ENCODE measurements at regions not wholly inside any gene's neighbourhood (a gene's known extent, or its start where the extent isn't known, plus 50 kb on each side); places are given as distances from the start of the nearest gene placed in this dataset.

- Histone ChIP-seq H3K36me3 (no peaks in the 10 kb centered on the region), H3K4me1 (peaks cover 0 to 14% (median 9%) of the 10 kb centered on the region in 6 donors), H3K4me3 (no peak overlapping the region), H3K27me3 (replicated peaks in 1 of 7) (no peaks in the 10 kb centered on the region), H3K27ac (no peak overlapping the region), H3K9me3 (no peaks in the 10 kb centered on the region)
- WGBS, 5 donors = 82 to 98% (median 94%) methylated on average over 5 of the region's 5 CpGs
- DNase-seq = no peak
- TF ChIP-seq, protein P1, sequence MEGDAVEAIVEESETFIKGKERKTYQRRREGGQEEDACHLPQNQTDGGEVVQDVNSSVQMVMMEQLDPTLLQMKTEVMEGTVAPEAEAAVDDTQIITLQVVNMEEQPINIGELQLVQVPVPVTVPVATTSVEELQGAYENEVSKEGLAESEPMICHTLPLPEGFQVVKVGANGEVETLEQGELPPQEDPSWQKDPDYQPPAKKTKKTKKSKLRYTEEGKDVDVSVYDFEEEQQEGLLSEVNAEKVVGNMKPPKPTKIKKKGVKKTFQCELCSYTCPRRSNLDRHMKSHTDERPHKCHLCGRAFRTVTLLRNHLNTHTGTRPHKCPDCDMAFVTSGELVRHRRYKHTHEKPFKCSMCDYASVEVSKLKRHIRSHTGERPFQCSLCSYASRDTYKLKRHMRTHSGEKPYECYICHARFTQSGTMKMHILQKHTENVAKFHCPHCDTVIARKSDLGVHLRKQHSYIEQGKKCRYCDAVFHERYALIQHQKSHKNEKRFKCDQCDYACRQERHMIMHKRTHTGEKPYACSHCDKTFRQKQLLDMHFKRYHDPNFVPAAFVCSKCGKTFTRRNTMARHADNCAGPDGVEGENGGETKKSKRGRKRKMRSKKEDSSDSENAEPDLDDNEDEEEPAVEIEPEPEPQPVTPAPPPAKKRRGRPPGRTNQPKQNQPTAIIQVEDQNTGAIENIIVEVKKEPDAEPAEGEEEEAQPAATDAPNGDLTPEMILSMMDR (IDR thresholded peaks at IDR 0.05 in 8 of 11, conservative IDR thresholded peaks at IDR 0.05 in 3 of 11) = no peak
- TF ChIP-seq POLR2A (IDR thresholded peaks at IDR 0.05) (no peak), POLR2AphosphoS5 (IDR thresholded peaks at IDR 0.05) (no peak)
- intact Hi-C loops (cut with DNase I; ENCODE audit: low total_unique reads) = no loop called here
Measured at GRCh38 chr5:159508344-159508743, 178.1 kb upstream of the IL12B start.

DNA sequence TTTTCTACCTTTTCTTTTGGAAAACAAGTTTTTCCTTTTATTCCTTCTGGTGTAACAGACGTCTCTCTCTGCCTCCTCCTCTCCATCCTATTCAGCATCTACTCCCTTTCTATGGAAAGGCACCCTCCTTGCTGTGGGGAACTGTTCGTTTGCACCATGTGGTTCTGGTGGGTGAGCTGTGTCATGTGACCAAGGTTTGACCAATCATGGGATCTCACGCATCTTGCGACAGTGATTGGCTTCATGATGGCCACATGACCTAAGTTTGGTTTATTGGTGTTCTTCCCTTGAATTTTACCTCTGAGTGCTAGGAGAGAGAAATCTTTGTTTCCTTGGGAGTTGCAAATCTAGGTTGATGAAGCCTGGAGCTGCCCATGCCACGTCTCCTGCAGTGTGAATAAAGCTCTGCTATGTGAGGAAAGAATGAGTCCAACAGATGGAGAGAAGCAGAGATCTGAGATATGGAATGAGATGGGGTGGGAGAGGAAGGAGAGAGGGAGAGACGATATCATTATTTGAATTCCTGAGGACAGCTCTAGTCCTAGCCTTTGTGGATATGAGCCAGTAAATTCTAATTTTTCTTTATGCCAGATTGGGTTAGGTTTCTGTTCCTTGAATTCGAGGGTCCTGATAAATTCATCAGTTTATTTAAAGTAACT, 178.8 kb upstream of the IL12B start:
- Histone ChIP-seq H3K36me3 (no peaks in the 10 kb centered on the region), H3K4me1 (peaks cover 0 to 14% (median 9%) of the 10 kb centered on the region in 6 donors), H3K27ac (no peak overlapping the region), H3K9me3 (no peaks in the 10 kb centered on the region), H3K27me3 (replicated peaks in 1 of 7) (no peaks in the 10 kb centered on the region), H3K4me3 (no peak overlapping the region)
- TF ChIP-seq, protein P1 (IDR thresholded peaks at IDR 0.05 in 8 of 11, conservative IDR thresholded peaks at IDR 0.05 in 3 of 11) = no peak
- TF ChIP-seq POLR2AphosphoS5 (IDR thresholded peaks at IDR 0.05) (no peak), POLR2A (IDR thresholded peaks at IDR 0.05) (no peak)
- 81 to 92% (median 84%) methylated on average over 7 of the region's 7 CpGs for WGBS, 5 donors
- intact Hi-C loops (cut with DNase I; ENCODE audit: low total_unique reads) = no loop called here
- no peak for DNase-seq

- DNase-seq = peak; percentile 74
- intact Hi-C loops (cut with DNase I; ENCODE audit: low total_unique reads) = no loop called here
- H3K27ac ChIP-seq = peak overlapping the region in 5 of 8 donors; percentile 8 to 44 (median 29)
- no peaks in the 10 kb centered on the region for H3K27me3 ChIP-seq (replicated peaks in 1 of 7)
- 76 to 94% (median 80%) methylated on average over 1 to 3 of the region's 3 CpGs for WGBS, 5 donors
- H3K4me1 ChIP-seq = peaks cover 0 to 8% (median 2%) of the 10 kb centered on the region in 6 donors
- H3K36me3 ChIP-seq = no peaks in the 10 kb centered on the region
- H3K4me3 ChIP-seq = no peak overlapping the region
- no peaks in the 10 kb centered on the region for H3K9me3 ChIP-seq
- TF ChIP-seq POLR2AphosphoS5 (IDR thresholded peaks at IDR 0.05) (peak in 2 of 3 donors; percentile 52 to 54), POLR2A (IDR thresholded peaks at IDR 0.05) (no peak)
- TF ChIP-seq, protein P1 (IDR thresholded peaks at IDR 0.05 in 8 of 11, conservative IDR thresholded peaks at IDR 0.05 in 3 of 11) = no peak
Measured at GRCh38 chr5:159510282-159510681, 180.0 kb upstream of the IL12B start.

DNA sequence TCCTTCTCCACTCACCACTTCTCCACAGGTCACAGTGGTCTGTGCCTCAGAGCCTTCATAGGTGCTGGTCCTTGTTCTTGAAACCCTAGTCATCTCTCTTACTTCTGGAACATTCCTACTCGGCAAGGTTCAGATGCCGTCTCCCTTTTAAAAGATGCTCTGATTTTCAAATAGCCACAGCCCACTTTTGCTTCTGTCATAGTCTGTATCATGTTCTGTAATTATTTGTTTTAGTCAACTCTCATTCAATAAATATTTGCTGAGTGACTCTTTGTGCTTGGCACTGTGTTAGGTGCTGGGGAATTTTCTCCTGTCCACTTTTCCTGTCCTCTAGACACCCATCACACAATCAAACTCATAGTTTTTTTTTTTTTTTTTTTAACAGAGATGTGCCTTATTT, 181.3 kb upstream of the IL12B start:
- DNase-seq = no peak
- WGBS, 5 donors = 94 to 100% (median 99%) methylated on average over 2 of the region's 2 CpGs
- H3K27ac ChIP-seq = no peak overlapping the region
- no peaks in the 10 kb centered on the region for H3K27me3 ChIP-seq (replicated peaks in 1 of 7)
- H3K4me1 ChIP-seq = peaks cover 0 to 6% (median 0%) of the 10 kb centered on the region in 6 donors
- H3K9me3 ChIP-seq = no peaks in the 10 kb centered on the region
- H3K4me3 ChIP-seq = no peak overlapping the region
- intact Hi-C loops (cut with DNase I; ENCODE audit: low total_unique reads) = no loop called here
- H3K36me3 ChIP-seq = no peaks in the 10 kb centered on the region
- no peak for TF ChIP-seq POLR2A (IDR thresholded peaks at IDR 0.05)
- no peak for TF ChIP-seq POLR2AphosphoS5 (IDR thresholded peaks at IDR 0.05)
- TF ChIP-seq, protein P1 (IDR thresholded peaks at IDR 0.05 in 8 of 11, conservative IDR thresholded peaks at IDR 0.05 in 3 of 11) = no peak
